RPMI7951 (cell line): ENCODE measurements at regions not wholly inside any gene's neighbourhood (a gene's known extent, or its start where the extent isn't known, plus 50 kb on each side); places are given as distances from the start of the nearest gene placed in this dataset.
A peak's percentile ranks its signal among the peaks of the same experiment; 100 is the strongest.

Source experiments
- DNase-seq: peaks from one replicate; pipeline ENCODE4 v3.0.0-alpha.2; 2012; ENCODE audit warnings: low read depth

- DNase-seq = no peak
These were observed 429.4 kb downstream of the TBC1D4 start for GRCh38 chr13:75052616-75053015.

- DNase-seq = peak; percentile 6
These were observed 431.4 kb downstream of the TBC1D4 start for GRCh38 chr13:75050419-75051046.

- no peak for DNase-seq
These were observed 432.1 kb downstream of the TBC1D4 start for GRCh38 chr13:75049735-75050335.

GRCh38 chr13:75042807-75043206 lies 439.2 kb downstream of the TBC1D4 start:
- DNase-seq = no peak

- DNase-seq = no peak
These were observed 443.4 kb downstream of the TBC1D4 start for GRCh38 chr13:75038393-75039113.

- DNase-seq = no peak
These were observed 456.0 kb downstream of the TBC1D4 start for GRCh38 chr13:75025956-75026355.

- DNase-seq = no peak
These were observed 457.4 kb downstream of the TBC1D4 start for GRCh38 chr13:75024602-75025001.

GRCh38 chr13:75023609-75024008 lies 458.4 kb downstream of the TBC1D4 start:
- DNase-seq = no peak

- no peak for DNase-seq
These were observed 460.8 kb downstream of the TBC1D4 start for GRCh38 chr13:75021151-75021550.

- DNase-seq = no peak
These were observed 465.7 kb downstream of the TBC1D4 start for GRCh38 chr13:75016225-75016624.

- no peak for DNase-seq
These were observed 468.2 kb downstream of the TBC1D4 start for GRCh38 chr13:75013818-75014217.

- no peak for DNase-seq
These were observed 471.0 kb downstream of the TBC1D4 start for GRCh38 chr13:75010941-75011340.

GRCh38 chr13:75008926-75009325 lies 473.0 kb downstream of the TBC1D4 start:
- no peak for DNase-seq

GRCh38 chr13:74990992-74991391 lies 491.0 kb downstream of the TBC1D4 start:
- DNase-seq = no peak

- no peak for DNase-seq
These were observed 494.8 kb downstream of the TBC1D4 start for GRCh38 chr13:74987124-74987690.

GRCh38 chr13:74986609-74987008 lies 495.4 kb downstream of the TBC1D4 start:
- DNase-seq = no peak

- DNase-seq = no peak
These were observed 502.3 kb downstream of the TBC1D4 start for GRCh38 chr13:74979703-74980102.

GRCh38 chr13:74978591-74978990 lies 503.4 kb downstream of the TBC1D4 start:
- no peak for DNase-seq

GRCh38 chr13:74977498-74977897 lies 504.5 kb downstream of the TBC1D4 start:
- DNase-seq = no peak

GRCh38 chr13:74975111-74975510 lies 506.9 kb downstream of the TBC1D4 start:
- DNase-seq = no peak

GRCh38 chr13:74973935-74974879 lies 507.8 kb downstream of the TBC1D4 start:
- no peak for DNase-seq

GRCh38 chr13:74969419-74969818 lies 512.5 kb downstream of the TBC1D4 start:
- DNase-seq = no peak
